ENCODE measurements at regions not wholly inside any gene's neighbourhood (a gene's known extent, or its start where the extent isn't known, plus 50 kb on each side); places are given as distances from the start of the nearest gene placed in this dataset.

DNA sequence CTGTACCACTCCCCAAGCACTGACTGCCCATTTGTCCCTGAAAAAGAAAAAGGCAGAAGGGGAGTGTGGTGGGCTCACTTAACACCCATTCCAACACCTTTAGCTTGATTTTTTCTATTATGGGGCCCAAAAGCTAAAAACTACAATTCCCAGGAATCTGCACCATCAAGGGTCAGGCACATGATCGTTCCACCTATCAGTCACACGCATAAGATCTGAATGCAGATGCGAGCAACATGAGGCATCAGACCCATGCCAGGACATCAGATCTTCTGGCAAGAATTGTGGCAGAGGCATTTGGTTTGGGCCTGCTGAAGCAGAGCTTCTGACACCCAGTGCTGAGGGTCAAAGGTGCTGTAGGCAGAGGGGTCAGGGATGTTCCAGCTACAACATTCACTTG, 595.9 kb downstream of the BCOR start:
- ATAC-seq (ENCODE audit: low read depth in 2 of 2) = no peak
- Mint-ChIP-seq H3K27me3 (no peaks in the 10 kb centered on the region), H3K4me3 (no peak overlapping the region), H3K36me3 (no peaks in the 10 kb centered on the region), H3K27ac (no peak overlapping the region), H3K9me3 (peaks cover 0 to 2% (median 0%) of the 10 kb centered on the region in 7 donors), H3K4me1 (peaks cover 0 to 2% (median 0%) of the 10 kb centered on the region in 4 donors)
- H3K4me1 ChIP-seq (ENCODE audit: control insufficient read depth, insufficient read depth, low read length, poor library complexity, severe bottlenecking) = no peaks in the 10 kb centered on the region
- no peaks in the 10 kb centered on the region for H3K9me3 ChIP-seq (ENCODE audit: control insufficient read depth in 2 of 2, low read length in 2 of 2)
- no peaks in the 10 kb centered on the region for H3K36me3 ChIP-seq (ENCODE audit: control insufficient read depth, insufficient read depth, low read length)
- no peak overlapping the region for H3K27ac ChIP-seq (ENCODE audit: insufficient read depth, low read length, poor library complexity, severe bottlenecking)
- H3K4me3 ChIP-seq (ENCODE audit: low read depth, low read length) = no peak overlapping the region
- no peak for DNase-seq
- no peaks in the 10 kb centered on the region for H3K27me3 ChIP-seq (ENCODE audit: control insufficient read depth, insufficient read depth, low read length)

DNA sequence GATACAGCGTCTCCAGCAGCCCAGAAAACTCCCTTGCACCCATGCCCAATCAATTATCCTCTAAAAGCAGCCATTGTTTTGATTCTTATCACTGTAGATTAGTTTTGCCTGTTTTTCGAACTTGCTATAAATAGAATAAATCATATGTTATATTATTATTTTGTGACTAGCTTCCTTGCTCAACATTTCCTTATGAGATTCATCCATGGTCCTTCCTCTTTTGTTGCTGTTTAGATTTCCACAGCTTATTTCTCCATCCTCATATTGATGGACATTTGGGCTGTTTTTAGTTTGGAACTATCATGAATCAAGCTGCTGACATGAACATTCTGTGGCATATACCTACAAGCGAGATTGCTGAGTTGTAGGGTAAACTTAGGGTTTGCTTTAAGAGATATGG, 595.3 kb downstream of the BCOR start:
- DNase-seq (no peak), ATAC-seq (ENCODE audit: low read depth in 2 of 2) (no peak)
- H3K27me3 Mint-ChIP-seq = no peaks in the 10 kb centered on the region
- no peaks in the 10 kb centered on the region for H3K27me3 ChIP-seq (ENCODE audit: control insufficient read depth, insufficient read depth, low read length)
- H3K27ac Mint-ChIP-seq = peak overlapping the region in 1 of 3 donors; percentile 87
- H3K4me3 Mint-ChIP-seq = no peak overlapping the region
- H3K9me3 Mint-ChIP-seq = peaks cover 0 to 2% (median 0%) of the 10 kb centered on the region in 7 donors
- H3K36me3 Mint-ChIP-seq = no peaks in the 10 kb centered on the region
- H3K27ac ChIP-seq (ENCODE audit: insufficient read depth, low read length, poor library complexity, severe bottlenecking) = no peak overlapping the region
- no peak overlapping the region for H3K4me3 ChIP-seq (ENCODE audit: low read depth, low read length)
- H3K4me1 Mint-ChIP-seq = peaks cover 0 to 2% (median under 1%) of the 10 kb centered on the region in 4 donors
- H3K4me1 ChIP-seq (ENCODE audit: control insufficient read depth, insufficient read depth, low read length, poor library complexity, severe bottlenecking) = no peaks in the 10 kb centered on the region
- H3K36me3 ChIP-seq (ENCODE audit: control insufficient read depth, insufficient read depth, low read length) = no peaks in the 10 kb centered on the region
- H3K9me3 ChIP-seq (ENCODE audit: control insufficient read depth in 2 of 2, low read length in 2 of 2) = no peaks in the 10 kb centered on the region

DNA sequence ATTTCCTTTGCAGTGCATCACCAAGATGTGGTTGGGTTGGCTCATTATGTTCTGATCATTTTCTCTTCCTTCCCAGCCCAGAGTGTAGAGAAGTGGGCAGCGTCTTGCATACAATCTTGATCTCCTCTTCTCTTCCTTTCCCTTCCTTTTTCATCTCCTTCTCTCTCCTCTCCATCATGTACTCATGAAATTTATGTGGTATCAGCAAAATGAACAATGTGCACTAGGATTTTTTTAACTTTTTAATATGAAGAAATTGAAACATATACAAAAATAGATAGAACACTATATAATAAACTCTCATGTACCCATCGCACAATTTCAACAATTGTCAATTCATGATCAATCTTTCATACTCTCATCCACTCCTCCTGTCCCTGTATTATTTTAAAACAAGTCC, 593.5 kb downstream of the BCOR start:
- H3K9me3 Mint-ChIP-seq = peaks cover 0 to 3% (median 0%) of the 10 kb centered on the region in 7 donors

DNA sequence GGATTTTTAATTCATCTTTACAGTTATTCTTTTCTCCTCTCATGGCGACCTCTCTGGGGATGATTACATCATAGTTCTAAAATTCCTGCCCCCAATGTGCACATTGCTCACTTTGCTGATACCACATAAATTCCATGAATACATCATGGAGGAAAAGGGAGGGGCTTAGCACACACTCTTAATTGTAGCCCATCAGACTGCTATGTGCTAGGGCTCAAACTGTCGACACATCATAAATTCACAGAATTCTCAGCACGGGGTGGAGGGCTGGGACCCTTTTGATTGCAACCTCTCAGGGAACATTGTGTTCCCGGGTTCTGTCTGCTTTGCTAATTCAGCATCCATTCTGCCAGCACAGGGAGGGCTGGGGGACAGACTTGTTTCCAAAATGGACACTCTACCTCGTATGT, 592.9 kb downstream of the BCOR start:
- Histone ChIP-seq H3K4me3 (ENCODE audit: low read depth, low read length) (no peak overlapping the region), H3K9me3 (ENCODE audit: control insufficient read depth in 2 of 2, low read length in 2 of 2) (no peaks in the 10 kb centered on the region), H3K27me3 (ENCODE audit: control insufficient read depth, insufficient read depth, low read length) (no peaks in the 10 kb centered on the region), H3K27ac (ENCODE audit: insufficient read depth, low read length, poor library complexity, severe bottlenecking) (no peak overlapping the region), H3K4me1 (ENCODE audit: control insufficient read depth, insufficient read depth, low read length, poor library complexity, severe bottlenecking) (no peaks in the 10 kb centered on the region), H3K36me3 (ENCODE audit: control insufficient read depth, insufficient read depth, low read length) (no peaks in the 10 kb centered on the region)
- peaks cover 0 to 18% (median 3%) of the 10 kb centered on the region in 4 donors for H3K4me1 Mint-ChIP-seq
- H3K27me3 Mint-ChIP-seq = no peaks in the 10 kb centered on the region
- ATAC-seq (ENCODE audit: low read depth in 2 of 2) = no peak
- no peaks in the 10 kb centered on the region for H3K36me3 Mint-ChIP-seq
- no peak overlapping the region for H3K4me3 Mint-ChIP-seq
- H3K27ac Mint-ChIP-seq = no peak overlapping the region
- H3K9me3 Mint-ChIP-seq = peaks cover 0 to 8% (median 0%) of the 10 kb centered on the region in 7 donors
- DNase-seq = no peak

More for the DNA sequence above, 593.5 kb downstream of the BCOR start:
- no peaks in the 10 kb centered on the region for H3K4me1 ChIP-seq (ENCODE audit: control insufficient read depth, insufficient read depth, low read length, poor library complexity, severe bottlenecking)
- DNase-seq (no peak), ATAC-seq (ENCODE audit: low read depth in 2 of 2) (no peak)
- Mint-ChIP-seq H3K36me3 (no peaks in the 10 kb centered on the region), H3K4me3 (no peak overlapping the region), H3K27me3 (no peaks in the 10 kb centered on the region), H3K27ac (no peak overlapping the region), H3K4me1 (peaks cover 0 to 17% (median 3%) of the 10 kb centered on the region in 4 donors)
- no peaks in the 10 kb centered on the region for H3K27me3 ChIP-seq (ENCODE audit: control insufficient read depth, insufficient read depth, low read length)
- H3K4me3 ChIP-seq (ENCODE audit: low read depth, low read length) = no peak overlapping the region
- no peaks in the 10 kb centered on the region for H3K36me3 ChIP-seq (ENCODE audit: control insufficient read depth, insufficient read depth, low read length)
- no peaks in the 10 kb centered on the region for H3K9me3 ChIP-seq (ENCODE audit: control insufficient read depth in 2 of 2, low read length in 2 of 2)
- H3K27ac ChIP-seq (ENCODE audit: insufficient read depth, low read length, poor library complexity, severe bottlenecking) = no peak overlapping the region

DNA sequence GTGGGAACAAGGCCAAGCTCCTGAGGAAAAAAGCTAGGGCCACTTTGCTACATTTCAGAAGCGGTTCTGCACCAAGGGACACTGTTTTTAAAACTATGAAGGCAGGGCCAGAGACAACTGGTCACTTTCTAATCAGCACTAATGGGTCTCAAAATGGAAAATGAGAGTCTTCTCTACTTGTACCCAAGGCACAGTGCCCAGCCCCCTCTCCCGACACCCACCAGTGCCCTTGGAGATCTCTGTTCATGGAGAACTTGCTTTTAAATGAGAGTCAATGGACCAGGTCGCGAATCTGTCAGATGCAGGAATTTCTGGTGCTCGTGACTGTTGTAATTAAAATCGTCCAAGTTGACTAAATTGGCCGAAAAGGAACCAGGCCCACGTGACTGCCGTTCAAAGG, 591.6 kb downstream of the BCOR start:
- H3K27ac ChIP-seq (ENCODE audit: insufficient read depth, low read length, poor library complexity, severe bottlenecking) = no peak overlapping the region
- Mint-ChIP-seq H3K36me3 (no peaks in the 10 kb centered on the region), H3K27ac (no peak overlapping the region), H3K4me1 (peaks cover 0 to 18% (median 3%) of the 10 kb centered on the region in 4 donors), H3K27me3 (no peaks in the 10 kb centered on the region), H3K4me3 (no peak overlapping the region), H3K9me3 (peaks cover 0 to 8% (median 0%) of the 10 kb centered on the region in 7 donors)
- no peaks in the 10 kb centered on the region for H3K4me1 ChIP-seq (ENCODE audit: control insufficient read depth, insufficient read depth, low read length, poor library complexity, severe bottlenecking)
- no peak for DNase-seq
- H3K27me3 ChIP-seq (ENCODE audit: control insufficient read depth, insufficient read depth, low read length) = no peaks in the 10 kb centered on the region
- H3K9me3 ChIP-seq (ENCODE audit: control insufficient read depth in 2 of 2, low read length in 2 of 2) = peaks cover 0 to 3% of the 10 kb centered on the region in 2 experiments
- H3K36me3 ChIP-seq (ENCODE audit: control insufficient read depth, insufficient read depth, low read length) = no peaks in the 10 kb centered on the region
- no peak overlapping the region for H3K4me3 ChIP-seq (ENCODE audit: low read depth, low read length)
- ATAC-seq (ENCODE audit: low read depth in 2 of 2) = no peak

DNA sequence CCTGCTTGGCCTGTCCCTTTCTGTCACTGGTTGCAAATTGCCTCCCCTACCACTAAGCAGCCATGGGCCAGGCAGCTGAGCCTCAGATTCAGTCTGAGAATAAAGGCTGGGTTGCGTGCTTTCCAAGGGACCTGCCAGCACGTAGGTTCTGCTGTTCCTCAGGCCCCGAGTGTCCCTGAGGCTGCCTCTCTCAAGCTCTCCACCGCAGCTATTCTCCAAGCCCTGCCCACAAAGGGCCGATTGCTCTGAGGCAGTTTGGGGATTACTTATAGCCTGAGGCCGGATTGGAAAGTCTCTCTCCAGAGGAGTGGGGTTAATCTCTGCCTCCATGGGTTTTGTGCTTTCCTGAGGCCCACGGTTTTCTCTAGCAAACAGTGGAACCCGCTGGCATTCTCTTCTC, 590.7 kb downstream of the BCOR start:
- Histone ChIP-seq H3K9me3 (ENCODE audit: control insufficient read depth in 2 of 2, low read length in 2 of 2) (peaks cover 0 to 3% of the 10 kb centered on the region in 2 experiments), H3K4me1 (ENCODE audit: control insufficient read depth, insufficient read depth, low read length, poor library complexity, severe bottlenecking) (no peaks in the 10 kb centered on the region), H3K27ac (ENCODE audit: insufficient read depth, low read length, poor library complexity, severe bottlenecking) (no peak overlapping the region), H3K36me3 (ENCODE audit: control insufficient read depth, insufficient read depth, low read length) (no peaks in the 10 kb centered on the region), H3K27me3 (ENCODE audit: control insufficient read depth, insufficient read depth, low read length) (no peaks in the 10 kb centered on the region), H3K4me3 (ENCODE audit: low read depth, low read length) (no peak overlapping the region)
- ATAC-seq (ENCODE audit: low read depth in 2 of 2) (no peak), DNase-seq (no peak)
- Mint-ChIP-seq H3K4me3 (no peak overlapping the region), H3K27ac (no peak overlapping the region), H3K36me3 (no peaks in the 10 kb centered on the region), H3K9me3 (peaks cover 0 to 8% (median 0%) of the 10 kb centered on the region in 7 donors), H3K4me1 (peaks cover 0 to 18% (median 3%) of the 10 kb centered on the region in 4 donors), H3K27me3 (no peaks in the 10 kb centered on the region)

DNA sequence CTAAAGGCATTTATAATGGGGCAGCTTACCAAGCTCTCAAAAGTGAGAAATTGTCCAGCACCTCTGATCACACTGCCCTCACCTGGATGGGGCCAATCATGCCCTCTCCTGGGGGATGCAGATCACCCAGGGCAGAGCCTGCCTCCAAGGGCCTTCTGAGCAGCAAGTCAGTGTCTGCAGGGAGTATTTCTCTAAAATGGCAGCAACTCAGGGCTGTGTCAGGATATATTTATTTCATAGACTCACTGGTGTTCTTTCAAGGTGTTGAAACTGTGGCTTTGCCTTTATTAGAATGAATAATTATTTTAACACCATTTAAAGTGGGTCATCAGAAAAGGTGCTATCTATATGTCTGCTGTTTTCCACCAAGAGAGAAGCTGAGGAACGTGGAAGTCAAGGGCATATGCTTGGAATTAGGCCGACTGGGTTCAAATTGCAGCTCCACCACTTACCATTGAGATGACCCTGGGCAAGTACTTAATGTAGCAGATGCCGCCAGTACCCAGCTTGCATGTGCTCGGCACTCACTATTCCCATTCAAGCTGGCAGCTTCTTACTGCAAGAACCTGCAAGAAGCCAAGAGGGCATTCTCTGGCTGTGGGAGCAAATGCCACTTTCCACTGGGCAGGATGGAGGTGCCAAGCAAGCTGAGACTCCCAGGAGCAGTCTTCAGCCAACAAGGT, 590.0 kb downstream of the BCOR start:
- H3K27me3 Mint-ChIP-seq = no peaks in the 10 kb centered on the region
- H3K27me3 ChIP-seq (ENCODE audit: control insufficient read depth, insufficient read depth, low read length) = no peaks in the 10 kb centered on the region
- no peak overlapping the region for H3K4me3 ChIP-seq (ENCODE audit: low read depth, low read length)
- H3K4me1 ChIP-seq (ENCODE audit: control insufficient read depth, insufficient read depth, low read length, poor library complexity, severe bottlenecking) = no peaks in the 10 kb centered on the region
- peak overlapping the region in 1 of 3 donors; percentile 47 for H3K27ac Mint-ChIP-seq
- H3K27ac ChIP-seq (ENCODE audit: insufficient read depth, low read length, poor library complexity, severe bottlenecking) = no peak overlapping the region
- H3K4me3 Mint-ChIP-seq = peak overlapping the region in 1 of 4 donors; percentile 6
- no peaks in the 10 kb centered on the region for H3K36me3 ChIP-seq (ENCODE audit: control insufficient read depth, insufficient read depth, low read length)
- peaks cover 0 to 3% of the 10 kb centered on the region in 2 experiments for H3K9me3 ChIP-seq (ENCODE audit: control insufficient read depth in 2 of 2, low read length in 2 of 2)
- peaks cover 0 to 8% (median 0%) of the 10 kb centered on the region in 7 donors for H3K9me3 Mint-ChIP-seq
- peaks cover 0 to 18% (median 3%) of the 10 kb centered on the region in 4 donors for H3K4me1 Mint-ChIP-seq
- H3K36me3 Mint-ChIP-seq = no peaks in the 10 kb centered on the region
- DNase-seq = no peak
- no peak for ATAC-seq (ENCODE audit: low read depth in 2 of 2)

DNA sequence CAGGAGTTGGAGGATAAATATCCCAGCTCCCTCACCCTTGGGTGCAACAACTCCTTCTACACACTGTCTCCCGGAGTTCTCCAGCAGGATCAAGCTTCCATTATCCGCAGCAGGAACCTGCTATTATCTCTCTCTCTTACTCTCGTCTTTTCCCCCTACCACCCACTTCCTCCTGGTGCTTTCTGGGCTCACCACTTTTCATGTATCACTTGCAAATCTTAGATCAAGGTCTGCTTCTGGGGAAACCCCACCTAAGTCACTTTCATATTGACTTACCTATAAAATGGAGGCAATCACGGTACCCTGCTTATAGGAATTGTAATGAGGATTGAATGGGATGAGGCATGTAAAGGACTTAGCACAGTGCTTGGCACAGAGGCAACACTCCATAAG, 589.5 kb downstream of the BCOR start:
- H3K27ac ChIP-seq (ENCODE audit: insufficient read depth, low read length, poor library complexity, severe bottlenecking) = no peak overlapping the region
- peak in 2 of 3 donors; percentile 6 to 20 for DNase-seq
- peak in 1 of 2 donors; percentile 37 for ATAC-seq (ENCODE audit: low read depth in 2 of 2)
- Mint-ChIP-seq H3K36me3 (no peaks in the 10 kb centered on the region), H3K4me3 (peak overlapping the region in 2 of 4 donors; percentile 17 to 44), H3K4me1 (peaks cover 0 to 18% (median 3%) of the 10 kb centered on the region in 4 donors), H3K27ac (peak overlapping the region in 1 of 3 donors; percentile 47), H3K9me3 (peaks cover 0 to 8% (median 0%) of the 10 kb centered on the region in 7 donors), H3K27me3 (no peaks in the 10 kb centered on the region)
- H3K27me3 ChIP-seq (ENCODE audit: control insufficient read depth, insufficient read depth, low read length) = no peaks in the 10 kb centered on the region
- no peaks in the 10 kb centered on the region for H3K4me1 ChIP-seq (ENCODE audit: control insufficient read depth, insufficient read depth, low read length, poor library complexity, severe bottlenecking)
- H3K4me3 ChIP-seq (ENCODE audit: low read depth, low read length) = no peak overlapping the region
- H3K36me3 ChIP-seq (ENCODE audit: control insufficient read depth, insufficient read depth, low read length) = no peaks in the 10 kb centered on the region
- H3K9me3 ChIP-seq (ENCODE audit: control insufficient read depth in 2 of 2, low read length in 2 of 2) = peaks cover 0 to 3% of the 10 kb centered on the region in 2 experiments

Measured in CD4-positive, CD25-positive, alpha-beta regulatory T cell (primary cell).